Muscle of back (tissue), 3 donors: ENCODE measurements at regions not wholly inside any gene's neighbourhood (a gene's known extent, or its start where the extent isn't known, plus 50 kb on each side); places are given as distances from the start of the nearest gene placed in this dataset.

Experiments used
- DNase-seq, 3 donors: peaks; one replicate each; pipeline versions ENCODE4 v3.0.0 to v3.0.0-alpha.2; 2013

DNA sequence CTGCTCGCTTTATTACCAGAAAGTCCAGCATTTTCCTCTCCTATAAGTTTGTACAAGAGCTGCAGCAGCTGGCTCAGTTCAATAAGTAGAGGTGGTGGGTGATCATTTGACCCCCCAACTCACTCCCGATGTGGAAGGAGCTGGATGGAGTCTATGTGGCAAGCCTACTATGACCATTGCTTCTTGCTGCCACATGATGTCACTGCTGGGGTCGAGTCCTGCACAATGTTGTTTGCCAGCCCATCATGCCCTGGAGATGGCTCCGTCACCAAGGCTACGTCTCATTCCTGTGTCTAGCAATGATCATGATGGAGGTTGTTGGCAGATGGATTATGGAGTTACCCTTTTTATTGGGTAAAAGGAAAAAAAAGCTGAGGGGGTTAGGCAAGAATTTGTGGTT, 266.3 kb downstream of the PSAT1 start:
- DNase-seq: no peak

DNA sequence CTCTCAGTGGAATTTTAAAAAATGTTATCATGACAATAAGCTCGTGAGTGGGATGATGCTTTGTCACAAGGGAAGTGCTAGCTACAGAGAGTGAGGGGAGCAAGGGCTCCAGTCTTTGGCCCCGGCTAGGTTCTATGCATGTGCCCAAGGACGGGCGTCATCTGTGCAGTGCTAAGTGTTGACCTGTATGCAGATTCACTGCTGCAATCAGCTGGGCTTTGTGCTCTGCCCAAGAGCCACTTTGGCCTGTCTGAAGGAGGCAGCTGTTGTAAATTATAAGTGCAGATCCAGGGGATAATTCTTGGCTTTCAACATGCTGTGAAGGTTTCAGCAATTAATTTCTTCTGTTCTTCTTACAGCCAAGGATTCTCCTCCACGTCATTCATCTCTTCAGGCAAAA, 268.6 kb downstream of the PSAT1 start:
- DNase-seq: no peak

DNA sequence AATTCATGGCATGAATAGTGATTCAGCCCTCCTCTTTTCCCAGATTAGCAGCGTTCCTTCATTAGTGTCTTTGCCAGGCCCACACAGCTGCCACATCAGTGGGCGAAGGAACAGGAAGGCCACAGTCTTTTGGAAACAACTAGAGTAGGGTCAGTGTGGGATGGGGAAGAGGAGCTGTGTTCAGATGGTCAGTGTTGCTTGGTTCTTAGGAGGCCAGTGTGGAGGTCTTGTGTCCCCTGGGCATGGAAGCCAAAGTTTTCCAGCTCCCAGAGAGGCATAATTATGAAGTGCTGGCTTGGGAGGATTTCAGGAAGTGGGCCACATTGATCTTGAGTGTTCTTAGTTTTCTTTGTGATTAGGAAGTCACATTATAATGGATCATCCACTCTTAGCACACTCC, 269.6 kb downstream of the PSAT1 start:
- no peak for DNase-seq

- no peak for DNase-seq
These were observed 270.2 kb downstream of the PSAT1 start for GRCh38 chr9:78566948-78567675.

GRCh38 chr9:78567693-78568092, 270.8 kb downstream of the PSAT1 start:
- DNase-seq: no peak

GRCh38 chr9:78568774-78569173, 271.8 kb downstream of the PSAT1 start:
- no peak for DNase-seq

GRCh38 chr9:78572266-78572665, 275.3 kb downstream of the PSAT1 start:
- DNase-seq: no peak

- DNase-seq: peak in 1 of 3 donors; percentile 7
These were observed 276.3 kb downstream of the PSAT1 start for GRCh38 chr9:78573205-78573604.

DNA sequence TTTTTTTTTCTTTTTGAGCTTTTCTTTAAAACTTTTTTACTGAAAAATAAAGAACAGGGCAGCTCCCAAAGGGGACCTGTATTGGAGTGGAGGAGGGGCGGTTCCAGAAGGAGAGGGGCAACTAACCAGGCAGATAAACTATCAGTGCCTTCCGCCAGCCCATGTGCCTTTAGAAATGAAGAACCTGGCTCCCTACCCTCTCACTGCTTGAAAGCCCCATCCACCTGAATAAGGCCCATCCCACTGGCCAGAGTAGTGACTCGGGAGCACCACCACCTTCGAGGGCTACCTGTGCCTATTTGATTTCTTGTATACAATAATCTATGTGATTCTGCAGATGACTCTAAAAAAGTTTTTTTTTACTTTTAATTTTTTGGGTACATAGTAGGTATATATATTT, 276.7 kb downstream of the PSAT1 start:
- no peak for DNase-seq

DNA sequence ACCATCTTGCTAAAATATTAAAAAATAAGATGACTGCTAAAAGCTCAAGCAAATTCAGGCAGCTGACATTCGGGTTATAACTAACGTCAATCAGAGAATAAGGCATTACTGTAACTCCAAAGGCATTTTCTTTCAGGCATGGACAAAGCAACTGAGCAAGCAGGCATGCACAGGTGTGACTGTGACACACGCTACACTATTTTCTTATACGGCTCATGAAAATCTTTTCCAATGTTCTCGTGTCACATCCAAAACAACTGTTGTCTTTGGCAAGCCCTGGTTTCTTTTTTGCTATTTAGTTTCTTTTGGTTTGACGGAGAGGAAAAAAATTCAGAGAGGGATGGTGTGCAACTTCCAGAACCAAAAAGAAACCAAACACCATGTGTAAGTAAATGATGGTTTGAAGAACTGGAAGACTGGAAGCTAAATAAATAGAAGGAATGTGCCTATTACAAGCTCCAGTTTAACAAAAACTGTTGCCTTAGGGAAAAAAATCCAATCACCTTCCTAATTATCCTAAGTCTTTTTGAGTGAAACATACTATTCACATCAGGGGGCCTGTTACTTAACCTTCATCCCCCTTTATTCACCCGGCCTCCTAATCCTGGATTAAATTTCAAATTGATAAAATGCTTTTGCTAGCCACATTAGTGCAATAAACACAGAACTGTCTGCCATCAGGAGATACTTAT, 277.6 kb downstream of the PSAT1 start:
- no peak for DNase-seq

- DNase-seq: no peak
These were observed 278.2 kb downstream of the PSAT1 start for GRCh38 chr9:78575081-78575480.

DNA sequence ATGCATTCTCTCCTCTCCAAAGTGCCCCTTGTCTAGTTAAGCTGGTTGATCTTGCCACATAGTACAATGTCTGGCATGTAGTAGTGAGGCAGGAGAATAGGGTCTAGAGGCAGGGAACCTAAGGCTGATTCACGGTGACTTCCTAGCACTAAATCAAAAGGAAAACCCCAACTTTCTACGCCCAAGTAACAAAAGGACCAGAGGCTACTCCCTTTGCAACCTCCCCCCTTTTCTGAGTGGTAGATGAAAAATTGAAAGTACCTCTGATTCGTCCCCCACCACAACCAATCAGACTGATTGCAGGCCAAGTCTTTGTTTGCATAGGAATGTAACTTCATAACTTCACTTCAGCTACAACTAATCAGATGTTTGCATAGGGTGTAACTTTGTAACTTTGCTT, 278.8 kb downstream of the PSAT1 start:
- DNase-seq: no peak

GRCh38 chr9:78577156-78577906, 280.4 kb downstream of the PSAT1 start:
- no peak for DNase-seq

- DNase-seq: peak in 1 of 3 donors; percentile 53
These were observed 281.1 kb downstream of the PSAT1 start for GRCh38 chr9:78578072-78578471.

DNA sequence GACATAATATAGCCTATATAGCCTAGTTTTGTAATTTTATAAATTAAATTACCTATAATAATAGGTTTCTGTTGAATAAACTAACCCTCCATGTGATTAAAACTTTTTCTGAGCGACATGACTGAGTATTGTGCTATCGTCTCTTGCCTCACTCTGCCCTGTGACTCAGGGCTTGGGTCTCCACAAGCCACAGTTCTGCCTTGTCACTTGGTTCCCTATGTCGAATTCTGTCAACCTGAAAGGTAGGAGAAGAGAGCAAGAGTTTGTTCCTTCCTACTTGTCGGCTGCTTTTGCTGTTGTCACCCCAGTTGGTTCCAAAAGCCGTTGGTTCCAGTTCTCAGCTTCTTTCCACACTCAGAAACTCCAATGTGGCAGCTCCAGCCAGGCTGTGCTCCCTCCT, 285.9 kb downstream of the PSAT1 start:
- no peak for DNase-seq

DNA sequence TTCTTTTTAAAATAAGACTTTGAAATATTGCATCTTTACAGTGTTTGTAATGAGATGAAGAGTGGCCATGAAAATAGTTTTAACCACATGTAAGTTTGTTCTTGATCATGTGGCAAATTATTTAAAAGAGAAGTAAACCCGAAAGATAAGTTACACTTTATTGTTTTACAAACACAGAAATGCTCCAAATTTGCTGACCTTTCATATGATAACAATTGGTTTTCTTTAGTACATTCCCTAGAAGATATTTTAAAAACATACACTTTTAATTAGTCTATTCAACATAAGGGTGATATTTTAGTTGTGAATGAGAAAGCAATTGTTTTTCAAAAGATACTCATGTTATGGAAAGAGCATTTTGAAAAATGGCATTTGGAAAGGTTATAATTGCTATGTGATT, 287.7 kb downstream of the PSAT1 start:
- DNase-seq: no peak

DNA sequence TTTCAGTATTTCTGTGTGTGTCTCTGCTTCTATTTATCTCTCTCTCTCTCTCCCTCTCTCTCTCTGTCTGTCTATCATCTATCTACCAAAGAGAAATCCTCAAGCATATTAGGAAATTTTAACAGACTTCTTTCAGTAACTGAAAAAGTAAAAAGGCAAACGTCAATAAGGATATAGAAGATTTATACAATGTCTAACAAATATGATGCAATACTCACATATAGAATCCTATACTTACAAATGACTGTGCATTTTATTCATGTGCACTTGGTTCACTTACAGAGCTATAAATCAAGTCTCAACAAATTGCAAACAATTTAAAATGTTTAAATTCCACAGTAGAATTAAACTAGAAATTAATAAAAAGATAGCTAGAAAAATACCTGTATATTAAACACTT, 289.0 kb downstream of the PSAT1 start:
- DNase-seq: no peak

DNA sequence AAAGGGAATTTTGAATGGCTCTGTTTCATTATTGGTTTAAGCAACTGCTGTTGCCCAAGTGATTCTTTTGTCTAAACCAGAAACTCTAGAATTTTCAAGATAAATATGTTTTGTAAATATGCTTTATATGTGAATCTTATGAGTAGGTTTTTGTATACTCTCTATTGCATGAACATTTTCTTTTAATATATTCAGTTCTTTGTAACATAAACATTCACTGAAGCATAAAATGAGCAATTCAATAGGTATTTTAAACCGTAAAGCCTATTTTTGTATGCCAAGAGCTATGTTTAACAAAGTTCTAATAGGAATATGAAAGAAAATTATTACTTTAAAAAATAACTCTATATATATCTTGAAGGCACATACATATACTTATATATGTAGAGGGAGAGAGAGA, 293.1 kb downstream of the PSAT1 start:
- no peak for DNase-seq

DNA sequence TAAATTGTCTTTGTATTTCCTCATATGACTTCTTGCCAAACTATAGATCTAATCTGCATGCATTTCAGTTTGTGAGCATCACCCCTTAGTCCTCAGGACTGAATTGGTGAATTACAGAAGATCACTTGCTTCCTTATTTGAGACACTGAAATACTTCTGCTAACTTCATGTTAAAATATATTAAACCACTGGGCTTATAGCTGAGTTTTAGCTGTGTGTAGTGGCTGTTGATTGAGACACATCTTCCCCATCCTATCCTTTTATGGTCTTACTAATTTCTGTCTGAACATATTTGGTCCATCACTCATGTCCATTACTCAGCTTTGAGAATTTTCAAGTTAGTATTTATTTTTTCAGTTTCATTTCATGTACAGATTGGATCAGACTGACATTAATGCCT, 295.9 kb downstream of the PSAT1 start:
- DNase-seq: peak in 1 of 3 donors; percentile 75

DNA sequence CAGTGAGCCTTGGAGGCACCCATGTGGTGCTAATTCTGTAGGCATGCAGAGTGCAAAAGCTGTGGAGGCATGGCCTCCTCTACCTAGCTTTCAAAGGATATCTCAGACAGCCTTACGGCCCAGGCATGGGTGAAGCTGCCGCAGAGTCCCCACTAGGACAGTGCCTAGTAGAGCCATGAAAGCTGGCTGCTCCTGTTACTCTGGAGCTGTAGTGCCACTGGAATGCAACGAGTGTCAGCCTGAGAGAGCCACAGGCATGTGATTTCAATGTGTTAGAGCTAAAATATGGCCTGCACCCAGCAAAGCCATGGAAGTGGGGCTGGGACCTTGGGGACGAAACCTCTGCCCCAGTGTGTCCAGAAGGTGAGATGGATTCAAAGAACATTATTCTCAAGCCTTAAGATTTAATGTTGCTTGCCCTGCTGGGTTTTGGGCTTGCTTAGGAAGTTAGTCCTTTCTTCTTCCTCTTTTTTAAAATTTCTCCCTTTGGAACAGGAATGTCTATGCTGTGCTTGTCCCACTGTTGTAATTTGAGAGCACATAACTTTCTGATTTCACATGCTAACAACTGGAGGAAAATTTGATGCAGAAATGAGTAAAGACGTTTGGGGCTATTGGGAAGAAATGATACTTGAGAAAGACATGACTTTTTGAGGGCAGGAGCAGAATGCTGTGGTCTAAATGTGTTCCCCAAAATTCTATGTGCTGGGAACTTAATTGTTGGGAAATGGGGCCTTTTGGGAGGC, 298.4 kb downstream of the PSAT1 start:
- no peak for DNase-seq

DNA sequence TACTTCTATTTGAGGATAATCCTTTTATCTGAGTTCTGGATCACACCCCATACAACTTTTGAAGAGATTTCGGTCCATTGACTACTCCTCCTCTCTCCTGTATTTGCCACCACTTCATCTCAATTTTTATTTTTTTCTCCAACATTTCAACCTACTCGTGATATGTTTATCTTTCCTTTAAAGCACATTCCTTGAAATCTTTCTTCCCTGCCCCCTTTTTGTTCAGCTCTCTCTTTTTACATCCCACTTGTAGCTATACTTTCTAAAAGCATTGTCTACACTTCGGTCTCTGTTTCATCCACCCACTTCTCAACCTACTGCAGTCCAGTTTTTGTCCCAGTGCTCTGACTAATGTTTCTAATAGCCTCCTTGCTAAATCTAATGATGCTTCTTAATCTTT, 299.4 kb downstream of the PSAT1 start:
- DNase-seq: no peak

GRCh38 chr9:78598120-78598519, 301.2 kb downstream of the PSAT1 start:
- no peak for DNase-seq
